HG03565 (cell line): ENCODE measurements at regions not wholly inside any gene's neighbourhood (a gene's known extent, or its start where the extent isn't known, plus 50 kb on each side); places are given as distances from the start of the nearest gene placed in this dataset.

ENCODE experiments used
- ATAC-seq: cut with Tn5 transposase; IDR thresholded peaks from one replicate; pipeline ENCODE4 v1.9.1; 2021; ENCODE audit warnings: mild to moderate bottlenecking, moderate library complexity; ENCODE audit not compliant: unreplicated experiment

DNA sequence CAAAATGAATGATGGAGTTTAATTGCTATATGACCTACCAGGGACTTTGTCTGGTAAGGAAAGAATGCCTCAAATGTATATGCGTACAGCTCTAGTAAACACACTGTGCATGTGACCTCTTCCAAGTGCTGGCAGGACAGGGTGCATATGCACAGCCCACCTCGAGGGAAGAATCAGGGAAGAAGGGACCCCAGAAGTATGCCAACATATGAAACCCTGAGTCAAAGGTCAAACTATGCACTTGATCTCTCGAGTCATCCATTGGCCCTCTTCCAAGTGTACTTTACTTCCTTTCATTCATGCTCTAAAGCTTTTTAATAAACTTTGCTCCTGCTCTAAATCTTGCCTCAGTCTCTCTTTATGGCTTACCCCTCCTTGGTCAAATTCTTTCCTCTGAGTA lies 804.6 kb upstream of the COX7C start:
- ATAC-seq: no peak

DNA sequence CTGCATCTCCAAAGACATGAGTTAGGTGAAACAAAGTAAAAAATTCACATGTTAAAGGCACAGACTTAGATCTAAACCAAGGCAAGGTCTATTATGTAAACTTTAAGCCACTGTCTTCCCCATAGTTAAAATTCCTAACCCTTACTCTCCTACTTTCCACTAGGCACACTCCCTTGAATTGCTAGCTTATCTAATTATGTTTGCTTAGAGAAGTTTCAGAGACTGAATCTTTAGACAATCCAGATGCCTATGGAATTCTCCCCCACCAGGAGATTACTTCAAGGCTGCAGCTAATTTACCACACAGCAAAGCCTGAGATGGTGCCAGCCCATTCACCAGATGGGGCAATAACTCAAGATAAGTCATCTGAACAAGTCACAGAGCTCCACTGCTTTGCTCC lies 803.1 kb upstream of the COX7C start:
- no peak for ATAC-seq

DNA sequence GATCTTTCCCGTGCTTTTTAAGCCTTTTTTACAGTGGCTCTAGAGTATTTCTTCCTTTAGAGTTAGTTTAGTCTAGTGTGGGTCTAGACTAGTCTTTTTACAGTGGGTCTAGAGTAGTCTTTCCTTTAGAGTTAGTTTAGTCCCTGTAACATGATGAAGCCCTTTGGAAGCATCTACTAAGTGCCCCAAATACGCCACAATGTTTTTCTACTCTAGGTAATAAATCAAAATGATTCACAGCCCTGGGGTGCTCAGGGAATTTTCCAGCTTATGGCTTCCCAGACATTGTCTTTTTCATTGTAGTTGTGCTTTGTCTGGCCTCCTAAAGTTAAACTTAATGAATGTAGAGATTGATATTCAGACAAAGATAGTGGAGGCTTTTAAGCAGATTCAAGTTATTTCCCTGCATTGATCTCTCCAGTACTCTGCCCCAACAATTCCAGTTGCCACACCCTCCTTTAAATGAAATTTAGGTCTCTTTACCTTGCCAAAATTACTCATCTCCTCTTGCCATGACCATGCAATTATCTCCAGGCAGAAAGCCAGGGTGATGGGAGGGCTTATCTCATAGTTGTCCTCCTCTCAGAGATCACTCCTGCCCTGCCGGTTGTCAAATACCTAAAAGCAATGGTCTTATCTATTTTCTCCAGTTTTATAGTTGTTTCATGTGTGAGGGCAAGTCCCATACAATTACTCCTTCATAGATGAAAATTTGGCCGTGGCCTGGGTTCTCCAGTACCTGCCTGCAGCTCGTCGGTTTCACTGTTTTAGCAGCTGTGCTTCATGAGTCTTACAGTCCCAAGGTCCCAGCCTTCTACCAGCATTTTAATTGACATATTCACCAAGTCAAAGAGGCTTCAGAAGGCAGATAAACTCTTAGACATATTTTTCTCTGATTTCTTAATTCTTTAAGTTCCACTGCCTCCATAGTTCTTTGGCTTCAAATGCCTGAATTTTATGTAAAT lies 794.0 kb upstream of the COX7C start:
- ATAC-seq: no peak

DNA sequence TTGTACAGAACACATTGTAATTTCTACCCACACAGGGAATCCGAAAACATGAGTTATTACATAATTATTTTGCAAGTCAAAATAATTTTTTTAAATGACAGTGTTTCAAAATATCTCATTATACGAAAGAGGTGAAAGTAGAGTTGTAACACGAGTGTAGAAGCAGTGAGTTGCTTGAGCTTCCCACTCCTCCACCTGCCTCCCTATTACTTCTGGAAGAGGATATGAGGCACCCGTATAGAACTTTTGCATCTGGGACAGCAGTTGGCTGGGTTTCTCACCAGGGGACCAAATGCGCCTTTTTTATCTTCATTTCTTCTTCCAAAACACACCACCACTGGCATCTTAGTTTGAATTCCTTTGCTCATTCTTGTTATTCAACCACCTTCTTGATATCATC lies 779.0 kb upstream of the COX7C start:
- ATAC-seq: no peak

DNA sequence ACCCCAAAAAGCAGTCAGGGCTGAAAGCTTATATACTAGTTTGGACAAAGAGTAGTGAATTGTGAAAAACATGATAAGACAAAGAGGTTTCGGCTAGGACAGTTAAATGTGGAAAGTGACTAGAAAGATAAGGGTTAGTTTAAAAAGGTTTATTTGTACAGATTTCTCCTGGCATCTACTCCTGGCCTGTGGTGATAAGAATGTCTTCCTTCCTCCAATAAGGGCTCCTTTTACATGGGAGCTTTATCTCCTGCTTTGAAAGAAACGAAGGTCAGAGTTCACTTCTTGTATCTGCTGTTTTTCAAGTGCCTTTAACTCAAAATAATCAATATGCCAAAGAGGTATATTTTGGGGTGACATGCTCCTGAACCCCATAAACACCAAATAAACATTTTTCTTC lies 776.1 kb upstream of the COX7C start:
- no peak for ATAC-seq

DNA sequence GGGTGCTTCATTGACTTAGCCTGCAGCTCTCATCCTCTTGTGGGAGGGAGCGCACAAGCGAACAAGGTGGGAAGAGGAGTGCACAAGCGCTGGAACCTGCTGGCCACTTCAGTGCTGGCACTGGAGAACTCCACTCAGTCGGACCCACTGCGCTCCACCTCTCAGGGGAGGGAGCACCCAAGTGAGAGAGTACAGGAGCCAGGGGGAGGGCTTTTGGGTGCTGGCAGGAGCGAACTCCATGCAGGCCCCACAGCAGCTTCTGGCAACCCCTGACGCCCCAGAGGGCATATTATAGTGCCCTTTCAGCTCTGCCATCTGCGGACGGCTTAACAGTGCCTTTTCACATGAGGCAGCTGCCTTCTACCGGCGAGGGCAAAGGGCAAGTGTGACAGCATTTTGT lies 774.2 kb upstream of the COX7C start:
- ATAC-seq: no peak

DNA sequence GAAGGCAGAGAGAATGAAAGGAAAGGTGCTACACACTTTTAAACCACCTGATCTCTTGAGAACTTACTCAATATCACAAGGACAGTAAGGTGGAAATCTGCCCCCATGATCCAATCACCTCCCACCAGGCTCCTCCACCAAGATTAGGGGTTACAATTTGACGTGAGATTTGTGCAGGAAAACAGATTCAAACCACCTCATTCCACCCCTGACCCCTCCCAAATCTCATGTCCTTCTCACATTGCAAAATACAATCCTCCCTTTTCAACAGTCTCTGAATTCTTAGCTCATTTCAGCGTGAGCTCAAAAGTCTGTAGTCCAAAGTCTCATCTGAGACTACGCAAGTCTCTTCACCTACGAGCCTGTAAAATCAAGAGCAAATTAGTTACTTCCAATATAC lies 768.3 kb upstream of the COX7C start:
- no peak for ATAC-seq

DNA sequence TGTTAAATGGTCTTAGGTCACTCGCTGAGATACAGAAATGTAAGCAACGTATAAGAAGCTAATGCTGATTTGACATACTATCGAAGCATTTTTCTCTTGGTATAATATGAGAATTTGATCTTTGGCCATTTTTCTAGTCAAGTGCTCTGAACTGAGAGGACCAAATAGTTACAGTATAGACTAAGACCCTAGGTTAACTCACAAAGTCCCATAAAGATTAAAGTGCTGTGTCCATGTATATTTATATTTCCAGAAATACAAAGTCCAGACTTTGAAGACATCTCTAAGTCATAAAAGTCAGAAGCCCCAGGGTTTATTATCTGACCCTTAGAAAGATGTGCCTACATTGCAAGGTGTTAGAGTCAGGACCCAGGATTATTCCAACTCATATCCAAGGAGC lies 752.4 kb upstream of the COX7C start:
- no peak for ATAC-seq

DNA sequence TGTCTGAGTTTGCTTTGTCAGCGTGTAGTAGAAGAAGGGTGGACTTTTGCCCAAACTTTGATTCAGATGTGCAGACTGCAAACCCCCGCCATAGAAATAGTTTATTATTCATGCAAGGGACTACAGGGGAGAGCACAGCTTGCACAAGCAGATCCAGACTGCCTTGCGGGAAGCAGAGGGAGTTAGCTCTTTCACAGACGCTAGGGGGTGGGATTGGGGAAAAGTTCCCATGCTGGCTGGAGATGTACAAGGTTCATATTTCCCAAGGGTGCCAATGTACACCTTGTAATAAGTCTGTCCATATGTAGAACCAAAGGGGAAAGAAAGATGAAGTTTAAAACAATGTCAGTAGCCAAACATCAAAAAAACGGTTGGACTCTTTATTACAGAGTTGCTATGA lies 749.7 kb upstream of the COX7C start:
- no peak for ATAC-seq

DNA sequence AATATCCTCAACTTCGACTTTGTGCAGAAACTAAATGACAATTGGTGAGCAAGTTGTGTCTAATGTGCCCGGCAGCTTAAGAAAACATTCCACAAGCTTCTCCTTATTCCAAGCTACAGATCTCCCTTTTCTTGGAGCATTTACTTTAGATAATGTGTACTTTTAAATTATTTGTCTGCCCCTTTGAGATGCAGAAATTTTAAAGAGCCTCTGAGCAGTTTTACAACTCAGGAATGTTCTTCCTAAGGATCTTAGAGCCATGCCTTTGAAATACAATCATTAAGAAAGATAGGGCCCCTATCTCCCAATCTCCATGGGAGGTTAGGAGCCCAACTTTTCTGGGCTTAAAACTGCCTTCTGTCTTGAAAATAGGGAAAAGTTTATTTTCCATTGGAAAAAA lies 723.7 kb upstream of the COX7C start:
- ATAC-seq: no peak

DNA sequence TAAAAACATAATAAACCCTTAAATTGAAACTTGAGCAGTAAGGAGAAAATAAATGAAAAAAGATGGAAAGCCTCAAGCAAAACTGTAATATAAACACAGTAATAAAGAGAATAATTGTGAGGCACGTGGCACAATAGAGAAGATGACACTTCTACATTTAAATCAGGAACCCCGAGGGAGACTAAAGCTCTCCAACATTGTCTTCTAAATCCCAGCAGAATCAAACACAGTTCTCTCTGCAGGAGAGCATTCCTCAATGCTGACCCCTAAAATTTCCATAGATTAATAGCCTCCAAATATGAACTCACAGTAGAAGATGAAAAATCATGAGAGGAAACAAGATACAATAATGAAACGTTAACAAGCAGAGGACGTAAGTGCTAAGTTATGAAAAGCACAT lies 721.2 kb upstream of the COX7C start:
- ATAC-seq: no peak

DNA sequence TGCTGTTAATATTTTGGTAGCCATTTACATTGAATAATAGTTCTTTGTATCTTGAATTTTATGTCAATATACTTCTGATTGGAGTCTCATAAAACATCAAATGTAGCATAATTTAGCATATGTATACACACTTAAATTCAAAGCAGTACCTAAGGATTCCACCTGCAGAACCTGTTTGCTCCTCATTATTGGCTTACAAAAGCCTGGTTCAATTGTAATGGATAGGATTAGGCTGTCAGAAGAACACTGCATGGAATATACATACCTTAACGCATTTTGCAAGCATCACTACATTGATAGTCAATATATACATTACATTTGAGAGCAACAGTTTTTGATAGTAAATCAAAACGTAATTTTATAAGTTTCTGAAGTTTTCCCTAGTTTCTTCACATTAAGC lies 711.3 kb upstream of the COX7C start:
- ATAC-seq: no peak

DNA sequence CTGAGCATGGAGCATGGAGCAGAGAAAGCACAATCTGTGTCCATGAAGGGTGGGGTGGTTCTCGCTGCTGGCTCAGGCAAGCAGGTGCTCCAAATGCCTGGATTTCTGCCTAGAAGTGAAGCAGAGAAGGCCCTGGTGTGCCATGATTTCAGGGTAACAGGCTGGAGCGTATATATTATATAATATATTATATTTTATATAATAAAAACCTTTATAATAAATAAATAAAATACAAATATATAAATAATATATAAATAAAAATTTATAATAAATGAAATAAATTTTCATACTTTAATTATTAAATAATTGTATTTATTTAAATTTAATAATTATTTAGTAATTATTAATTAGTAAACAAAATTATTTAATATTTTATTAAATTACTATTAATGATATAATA lies 707.4 kb upstream of the COX7C start:
- ATAC-seq: no peak

DNA sequence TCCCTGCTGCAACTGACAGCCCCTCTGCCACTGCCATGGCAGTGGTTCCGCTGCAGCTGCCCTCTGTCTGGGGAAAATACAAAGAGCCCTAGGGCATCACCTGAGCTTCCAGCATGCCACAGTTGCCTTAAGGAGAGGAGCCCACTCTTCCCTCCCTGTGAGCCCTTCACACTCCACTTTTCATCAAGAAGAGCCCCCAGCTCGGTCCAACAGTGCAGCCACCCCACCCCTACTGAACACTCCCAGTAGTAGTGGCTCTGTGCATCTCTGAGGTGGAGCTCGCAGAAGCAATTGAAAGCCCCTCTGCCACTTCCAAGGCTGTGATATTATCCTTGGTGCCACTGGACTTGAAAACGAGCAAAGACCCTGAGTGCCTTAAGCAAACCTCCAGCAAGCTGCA lies 696.8 kb upstream of the COX7C start:
- no peak for ATAC-seq

DNA sequence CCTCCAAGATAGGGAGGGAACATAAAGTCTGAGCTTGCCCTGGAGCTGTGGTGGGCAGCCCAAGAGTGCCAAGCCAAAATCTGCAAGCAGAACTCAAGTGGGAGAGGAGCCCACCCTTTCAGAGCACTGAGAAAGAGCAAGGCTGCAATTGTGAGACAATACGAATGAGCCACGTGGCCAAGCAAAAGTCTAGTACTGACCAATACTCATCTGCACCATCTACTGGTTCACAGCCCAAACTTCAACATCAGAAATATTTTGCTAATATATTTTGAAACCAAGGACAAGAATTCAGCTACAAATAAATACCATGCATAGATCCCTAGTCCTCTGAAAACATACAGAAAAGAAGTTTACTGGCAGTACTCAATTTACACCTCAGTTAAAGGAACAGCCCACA lies 696.2 kb upstream of the COX7C start:
- no peak for ATAC-seq

DNA sequence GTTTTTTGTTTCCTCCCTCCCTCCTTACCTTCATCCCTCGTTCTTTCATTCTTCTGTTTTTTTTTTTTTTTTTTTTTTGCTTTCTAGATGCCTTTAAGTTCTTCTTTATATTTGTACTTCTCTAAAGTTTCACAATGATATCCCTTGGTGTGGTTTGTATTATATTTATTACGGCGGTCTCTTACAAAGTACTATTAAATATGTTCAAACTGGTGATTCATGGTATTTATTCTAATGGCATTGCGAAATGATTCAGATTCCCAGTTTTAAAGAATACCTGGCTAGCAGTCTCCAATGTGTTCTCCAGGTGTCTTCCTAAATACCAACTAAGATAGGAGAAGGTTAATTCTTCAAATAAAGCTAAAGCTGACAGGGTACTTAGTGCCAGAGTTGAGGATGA lies 690.1 kb upstream of the COX7C start:
- no peak for ATAC-seq

DNA sequence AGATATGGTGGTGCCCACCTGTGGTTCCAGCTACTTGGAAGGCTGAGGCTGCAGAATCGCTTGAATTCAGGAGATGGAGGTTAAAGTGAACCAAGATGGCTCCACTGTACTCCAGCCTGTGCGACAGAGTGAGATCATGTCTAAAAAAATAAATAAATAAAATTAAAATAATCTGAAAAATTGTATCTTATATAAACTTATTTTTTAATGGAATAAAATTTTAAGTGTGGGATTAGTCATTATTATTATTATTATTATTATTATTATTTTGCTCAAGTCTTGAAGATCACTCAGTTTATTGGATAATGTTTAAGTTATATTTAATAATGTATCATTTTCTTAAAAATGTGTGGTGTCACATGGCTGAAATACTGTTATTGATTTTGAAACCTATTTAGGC lies 688.0 kb upstream of the COX7C start:
- no peak for ATAC-seq

DNA sequence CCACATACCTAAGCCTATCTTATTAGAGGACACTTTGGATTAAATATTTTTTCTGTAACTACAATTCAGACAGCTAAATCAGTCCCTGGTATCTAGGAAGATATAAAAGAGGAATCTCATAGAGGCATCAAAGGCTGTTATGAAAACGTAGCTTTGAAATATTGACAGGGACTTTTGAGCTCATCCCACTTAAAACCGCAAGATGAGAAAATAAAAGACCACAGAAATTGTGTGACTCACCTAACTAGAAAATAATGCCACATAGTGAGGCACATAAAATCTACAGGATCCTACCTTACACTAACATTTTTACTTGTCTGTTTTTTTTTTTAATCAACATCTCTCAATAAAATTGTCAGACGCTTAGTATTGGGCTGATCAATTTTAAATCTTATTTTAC lies 686.5 kb upstream of the COX7C start:
- no peak for ATAC-seq

DNA sequence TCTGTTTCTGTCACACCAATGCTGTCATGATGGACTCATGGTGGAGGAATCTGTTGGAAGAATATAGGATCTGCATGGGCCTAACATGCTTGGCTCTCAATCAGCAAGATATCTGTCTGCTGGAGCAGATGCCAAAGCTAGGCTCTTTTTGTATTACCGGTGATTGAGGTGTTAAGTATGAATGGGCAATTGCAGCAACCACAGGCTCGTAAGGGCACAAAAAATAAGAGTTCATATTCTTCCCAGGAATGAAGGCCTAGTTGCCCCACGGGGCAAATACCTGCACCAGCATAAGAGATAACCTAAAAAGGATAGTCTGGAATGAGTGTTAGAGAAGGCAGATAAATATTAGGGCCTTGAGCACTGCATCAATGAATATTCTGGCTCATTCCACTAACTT lies 679.5 kb upstream of the COX7C start:
- no peak for ATAC-seq

DNA sequence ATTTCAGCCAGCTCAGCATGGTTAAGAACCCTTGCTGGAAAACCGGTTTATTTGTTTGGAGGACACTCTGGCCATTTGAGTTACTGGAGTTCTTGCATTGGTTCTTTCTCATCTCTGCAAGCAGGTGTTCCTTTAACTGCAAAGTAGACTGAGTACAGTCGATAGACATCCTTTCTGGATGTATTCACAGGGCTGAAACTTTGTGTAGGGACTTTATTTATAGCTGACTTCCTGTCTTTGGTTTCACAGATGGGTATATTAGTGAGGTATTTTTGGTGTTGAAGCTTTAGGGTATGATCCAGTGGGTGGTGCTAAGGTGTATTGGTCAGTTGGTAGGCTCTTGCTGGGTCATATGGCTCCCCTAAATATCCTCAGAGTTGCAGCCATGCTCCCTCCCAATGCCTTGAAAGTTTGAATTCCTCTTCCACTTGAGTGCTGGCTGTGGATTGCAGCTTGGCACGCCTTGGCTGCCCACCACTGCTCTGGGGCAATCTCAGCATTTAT lies 666.0 kb upstream of the COX7C start:
- ATAC-seq: no peak

DNA sequence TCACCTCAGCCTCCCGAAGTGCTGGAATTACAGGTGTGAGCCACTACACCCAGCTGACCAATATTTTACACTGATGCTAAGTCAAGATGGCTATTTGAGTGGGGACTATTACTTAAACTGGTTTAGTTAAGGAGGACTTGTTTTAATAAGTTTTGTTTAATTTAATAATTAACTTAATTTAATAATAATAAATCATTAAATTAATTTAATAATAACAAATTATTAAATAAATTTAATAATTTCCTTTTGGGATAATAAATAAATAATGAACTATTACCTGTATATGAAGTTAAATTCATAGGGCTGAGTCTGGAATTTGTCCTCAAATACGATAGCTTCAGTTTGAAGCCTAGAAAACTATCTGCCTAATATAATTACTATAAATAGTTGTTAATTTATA lies 665.1 kb upstream of the COX7C start:
- no peak for ATAC-seq

DNA sequence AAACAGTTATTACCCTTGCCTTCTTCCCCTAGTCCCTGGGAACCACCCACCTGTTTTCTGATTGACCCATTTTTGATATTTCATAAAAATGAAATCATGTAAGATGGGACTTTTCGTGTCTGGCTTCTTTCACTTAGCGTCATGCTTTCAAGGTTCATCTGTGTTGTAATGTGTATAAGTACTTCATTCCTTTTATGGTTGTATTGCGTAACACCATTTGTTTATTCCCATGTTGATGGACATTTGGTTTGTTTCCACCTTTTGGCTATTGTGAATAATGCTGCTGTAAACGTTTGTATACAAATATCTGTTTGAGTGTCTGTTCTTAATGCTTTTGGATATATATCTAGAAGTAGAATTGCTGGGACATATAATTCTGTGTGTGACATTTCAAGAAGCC lies 650.1 kb upstream of the COX7C start:
- ATAC-seq: no peak

DNA sequence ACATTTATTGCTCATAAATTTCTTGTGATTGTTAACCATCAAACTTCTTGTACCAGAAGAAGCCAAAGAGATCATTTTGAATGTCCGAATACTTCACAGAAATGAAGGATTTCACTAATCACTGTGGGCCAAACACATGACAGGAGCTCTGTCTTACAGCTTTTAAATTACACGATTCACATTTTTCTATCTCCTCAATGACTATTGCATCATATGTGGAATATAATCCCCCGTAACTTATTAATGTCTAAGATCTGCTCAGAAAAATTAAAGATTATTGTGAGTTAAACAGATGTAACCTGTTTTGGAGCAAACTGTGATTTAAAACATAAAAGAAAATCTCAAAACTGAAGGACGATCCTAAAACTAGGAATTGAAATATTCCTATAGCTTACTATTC lies 645.2 kb upstream of the COX7C start:
- no peak for ATAC-seq
